T-helper 1 cell treated with Interleukin-12 subunit alpha and Interleukin-12 subunit beta and Interleukin-4 antibody, amounts not matched to agents 30 μg/mL and 1 μg/mL, for 36 hours (primary cell): ENCODE measurements at regions not wholly inside any gene's neighbourhood (a gene's known extent, or its start where the extent isn't known, plus 50 kb on each side); places are given as distances from the start of the nearest gene placed in this dataset.

ENCODE experiments used
- H3K27ac Mint-ChIP-seq: one replicate; pipeline ENCODE4 v1.8.0; 2021; ENCODE audit warnings: mild to moderate bottlenecking, mixed read lengths
- H3K27me3 Mint-ChIP-seq: one replicate; pipeline ENCODE4 v1.8.0; 2021; ENCODE audit warnings: low read depth, mixed read lengths
- H3K36me3 Mint-ChIP-seq: one replicate; pipeline ENCODE4 v1.8.0; 2021; ENCODE audit warnings: low read depth, mixed read lengths
- H3K4me1 Mint-ChIP-seq: one replicate; pipeline ENCODE4 v1.8.0; 2021; ENCODE audit warnings: low read depth, mixed read lengths
- H3K4me3 Mint-ChIP-seq: one replicate; pipeline ENCODE4 v1.8.0; 2021; ENCODE audit warnings: mild to moderate bottlenecking, moderate library complexity, mixed read lengths
- H3K9me3 Mint-ChIP-seq: one replicate; pipeline ENCODE4 v1.8.0; 2021; ENCODE audit warnings: mixed read lengths

DNA sequence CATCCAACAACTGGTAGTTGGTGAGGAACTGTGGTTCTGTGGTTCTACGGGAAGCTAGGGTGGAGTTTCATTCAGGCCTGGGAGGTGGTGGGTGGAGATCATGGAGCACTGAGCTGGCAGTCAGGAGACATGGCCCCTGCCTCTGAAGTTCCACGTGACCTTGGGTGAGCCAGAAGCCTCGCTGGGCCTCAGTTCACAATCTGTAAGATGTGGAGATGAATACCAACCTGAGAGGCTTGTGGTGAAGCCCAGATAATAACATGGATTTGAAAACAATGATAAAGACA, 177.9 kb downstream of the MACROH2A1 start:
- no peaks in the 10 kb centered on the region for H3K36me3 Mint-ChIP-seq
- H3K4me3 Mint-ChIP-seq = no peak overlapping the region
- no peaks in the 10 kb centered on the region for H3K9me3 Mint-ChIP-seq
- no peaks in the 10 kb centered on the region for H3K4me1 Mint-ChIP-seq
- H3K27me3 Mint-ChIP-seq = peaks cover 26% of the 10 kb centered on the region
- no peak overlapping the region for H3K27ac Mint-ChIP-seq

DNA sequence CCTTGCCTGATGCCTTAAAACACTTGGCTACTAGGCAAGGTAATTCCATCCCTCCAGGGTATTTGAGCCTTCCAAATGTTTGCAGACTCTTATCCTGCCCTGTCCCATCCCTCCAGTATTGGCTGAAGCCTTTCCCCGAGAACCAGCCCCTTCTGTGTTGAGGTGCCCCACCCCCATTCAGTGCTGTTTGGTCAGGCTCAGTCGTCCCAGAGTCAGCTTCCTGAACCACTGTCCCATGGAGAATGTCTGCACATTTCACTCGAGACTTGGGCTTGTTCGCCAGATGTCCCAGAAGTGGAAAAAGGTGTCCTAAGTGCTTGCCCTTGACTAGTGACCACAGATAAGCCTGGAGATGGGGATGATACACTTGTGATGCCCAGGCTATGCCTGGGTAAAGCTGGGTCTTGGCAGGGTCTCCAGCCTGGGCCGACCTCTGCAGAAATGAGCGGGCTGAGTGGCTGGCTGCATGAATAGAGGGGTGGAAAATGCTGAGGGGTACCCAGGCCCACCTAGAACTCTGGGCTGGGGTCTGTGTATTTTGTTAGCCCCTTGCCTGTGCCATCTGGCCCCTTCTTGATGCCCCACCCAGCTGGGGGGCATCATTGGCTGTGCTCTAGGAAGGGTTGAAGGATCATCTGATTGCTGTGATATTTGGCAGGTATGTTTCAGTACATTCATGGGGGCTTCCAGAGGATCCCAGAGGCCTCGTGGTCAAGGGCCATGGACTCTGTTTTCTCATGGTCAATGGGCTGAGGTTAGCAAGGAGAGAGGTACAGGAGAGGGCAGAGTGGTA, 178.4 kb downstream of the MACROH2A1 start:
- Mint-ChIP-seq H3K36me3 (no peaks in the 10 kb centered on the region), H3K27ac (no peak overlapping the region), H3K27me3 (peaks cover 29% of the 10 kb centered on the region), H3K4me1 (no peaks in the 10 kb centered on the region), H3K4me3 (no peak overlapping the region), H3K9me3 (no peaks in the 10 kb centered on the region)

DNA sequence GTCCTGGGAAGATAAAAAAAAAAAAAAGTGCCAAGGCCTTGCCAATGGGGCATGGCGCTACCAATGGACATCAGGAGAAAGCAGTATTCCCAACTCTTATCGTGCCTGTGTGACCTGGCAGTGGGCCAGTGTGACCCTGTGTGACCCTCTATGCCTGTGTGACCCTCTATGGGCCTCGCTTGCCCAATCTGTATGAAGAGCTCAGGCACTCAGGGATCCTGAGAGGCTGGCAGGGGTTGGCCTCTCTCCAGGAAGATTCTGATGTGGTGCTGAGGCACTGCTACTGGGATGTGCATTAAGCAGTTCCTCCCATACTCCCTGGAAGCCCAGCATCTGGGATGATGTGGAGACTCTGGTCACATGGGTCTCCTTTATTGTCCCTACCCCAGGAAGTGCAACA, 179.2 kb downstream of the MACROH2A1 start:
- Mint-ChIP-seq H3K36me3 (no peaks in the 10 kb centered on the region), H3K4me1 (no peaks in the 10 kb centered on the region), H3K9me3 (no peaks in the 10 kb centered on the region), H3K27ac (no peak overlapping the region), H3K27me3 (peaks cover 24% of the 10 kb centered on the region), H3K4me3 (no peak overlapping the region)

DNA sequence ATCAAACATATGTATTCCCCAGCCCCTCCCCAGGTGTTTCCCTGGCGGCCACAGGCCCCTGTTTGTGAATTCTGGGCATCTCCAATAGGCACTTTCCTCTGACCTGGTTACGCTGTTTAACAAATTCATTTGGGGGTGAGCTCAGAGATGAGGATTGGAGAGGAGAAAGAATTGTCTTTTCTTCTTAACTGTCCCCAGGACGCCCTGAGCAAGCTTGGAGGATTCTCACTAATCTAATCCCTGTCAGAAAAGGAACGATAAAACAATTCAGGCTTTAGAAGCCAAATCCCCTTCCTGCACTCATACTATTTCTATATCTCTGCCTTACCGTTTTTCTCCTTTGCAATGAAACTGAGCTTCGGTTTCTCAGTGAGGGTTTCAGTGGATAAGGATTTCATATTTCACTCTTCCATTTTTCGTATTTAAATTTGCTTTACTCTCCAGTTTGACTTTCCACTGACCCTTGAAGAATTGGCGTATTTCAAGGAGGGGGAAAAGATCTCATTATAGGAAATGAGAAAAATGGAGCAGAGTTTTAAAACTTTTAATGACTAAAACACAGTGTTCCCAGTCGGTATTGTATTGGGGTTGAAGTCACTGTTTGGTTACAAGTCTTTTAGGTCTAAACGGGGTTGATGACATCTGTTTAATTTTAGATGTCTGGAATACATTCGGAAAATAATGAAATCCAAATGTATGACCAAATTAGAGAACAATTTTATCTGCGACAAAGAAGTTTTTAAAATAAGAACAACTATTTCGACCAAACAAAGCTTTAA, 180.1 kb downstream of the MACROH2A1 start:
- no peaks in the 10 kb centered on the region for H3K9me3 Mint-ChIP-seq
- H3K4me3 Mint-ChIP-seq = no peak overlapping the region
- no peak overlapping the region for H3K27ac Mint-ChIP-seq
- H3K36me3 Mint-ChIP-seq = no peaks in the 10 kb centered on the region
- H3K4me1 Mint-ChIP-seq = no peaks in the 10 kb centered on the region
- H3K27me3 Mint-ChIP-seq = peaks cover 15% of the 10 kb centered on the region

DNA sequence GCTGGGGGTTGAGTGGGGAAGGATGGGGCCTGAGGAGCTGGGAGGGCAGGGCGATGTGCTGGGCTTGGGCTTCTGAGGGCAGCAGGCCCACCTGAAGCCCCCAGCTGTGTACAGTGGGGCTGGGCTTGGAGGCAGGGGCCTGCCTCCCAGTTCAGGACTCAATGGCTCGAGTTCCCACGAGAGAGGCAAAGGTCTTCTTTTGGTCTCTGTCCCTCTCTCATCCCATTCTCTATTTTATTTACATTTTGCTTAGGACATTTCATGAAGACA, 180.6 kb downstream of the MACROH2A1 start:
- peaks cover 9% of the 10 kb centered on the region for H3K27me3 Mint-ChIP-seq
- H3K4me3 Mint-ChIP-seq = no peak overlapping the region
- no peak overlapping the region for H3K27ac Mint-ChIP-seq
- H3K36me3 Mint-ChIP-seq = no peaks in the 10 kb centered on the region
- H3K9me3 Mint-ChIP-seq = no peaks in the 10 kb centered on the region
- H3K4me1 Mint-ChIP-seq = no peaks in the 10 kb centered on the region

DNA sequence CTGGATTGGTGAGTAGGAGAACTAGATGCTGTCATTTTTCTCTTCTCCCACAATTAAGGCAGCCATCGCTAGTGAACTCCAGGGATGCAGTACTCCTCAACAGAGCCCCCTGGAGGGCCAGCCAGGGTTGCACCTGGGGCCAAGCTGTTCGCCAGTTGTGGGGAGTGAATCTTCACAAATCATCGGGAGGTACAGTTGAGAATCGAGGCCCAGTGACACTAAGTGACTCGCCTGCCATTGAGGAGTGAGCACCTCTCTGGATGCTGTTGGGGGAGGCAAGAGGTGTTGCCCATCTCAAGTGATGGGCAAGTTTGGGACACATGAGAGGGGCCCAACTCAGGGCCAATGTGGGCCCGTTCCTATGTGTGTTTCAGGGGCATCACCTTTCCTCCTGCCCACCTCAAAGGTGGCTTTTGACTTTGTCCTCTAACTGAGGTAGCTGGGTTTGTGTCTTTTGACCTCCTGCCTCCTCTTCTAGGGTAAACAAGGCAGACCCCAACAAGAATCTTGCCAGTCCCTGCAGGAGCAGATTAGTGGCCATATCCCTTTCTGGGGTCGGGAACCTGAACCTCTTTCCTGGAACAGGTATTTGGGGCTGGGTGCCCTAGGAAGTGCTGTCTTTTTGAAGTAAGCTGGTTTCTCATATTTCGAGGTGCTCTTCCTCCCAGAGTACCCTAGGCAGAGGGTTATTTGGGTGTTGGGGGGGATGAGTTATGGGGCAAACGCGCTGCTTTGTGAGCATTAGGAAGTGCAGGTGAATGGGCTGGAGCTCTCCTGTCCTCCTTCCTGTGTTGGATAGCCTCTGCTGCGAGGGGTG, 181.2 kb downstream of the MACROH2A1 start:
- no peaks in the 10 kb centered on the region for H3K9me3 Mint-ChIP-seq

DNA sequence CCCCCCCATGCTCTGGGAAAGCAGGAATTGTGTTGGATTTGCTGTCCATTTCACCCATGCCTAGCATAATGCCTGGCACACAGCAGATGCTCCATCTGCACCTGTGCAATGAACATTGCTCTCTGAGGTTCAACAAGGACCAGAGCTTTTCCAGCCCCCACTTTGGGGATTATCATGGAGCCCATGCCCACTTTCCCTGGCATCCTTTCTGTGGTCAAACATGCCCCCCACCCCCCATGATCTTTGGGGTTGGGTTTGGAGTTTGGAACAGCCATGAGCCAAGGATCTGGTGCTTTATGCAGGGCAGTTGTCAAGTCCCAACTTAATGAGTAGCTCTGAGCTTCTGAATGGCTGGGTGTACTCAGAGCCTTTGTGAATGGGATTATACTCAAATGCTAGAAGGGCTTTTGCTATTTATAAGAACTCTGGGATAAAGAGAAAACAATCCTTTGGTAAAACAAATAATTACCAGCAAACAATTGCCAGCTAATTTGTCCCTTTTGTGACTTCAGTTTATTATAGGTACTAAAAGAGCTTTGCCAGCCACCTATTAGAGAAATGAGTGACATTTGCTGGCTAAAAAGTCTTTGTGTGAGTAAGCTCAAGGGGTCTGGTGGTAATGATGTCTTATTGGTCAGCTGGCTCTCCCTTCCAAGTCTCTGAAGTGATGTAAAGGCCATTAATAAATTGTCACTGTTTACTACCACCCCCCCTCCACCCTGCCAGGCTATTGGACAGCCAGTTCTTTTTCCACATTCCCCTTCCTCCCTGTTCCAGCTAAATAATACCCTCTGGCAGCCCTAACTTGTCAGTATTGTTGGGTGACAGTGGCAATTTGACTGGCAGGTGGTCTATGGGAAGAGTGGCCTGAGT, 182.3 kb downstream of the MACROH2A1 start:
- Mint-ChIP-seq H3K36me3 (no peaks in the 10 kb centered on the region), H3K4me1 (no peaks in the 10 kb centered on the region), H3K27ac (no peak overlapping the region), H3K4me3 (no peak overlapping the region), H3K27me3 (peaks cover 9% of the 10 kb centered on the region), H3K9me3 (no peaks in the 10 kb centered on the region)

More for the DNA sequence above, 181.2 kb downstream of the MACROH2A1 start:
- Mint-ChIP-seq H3K27ac (no peak overlapping the region), H3K27me3 (peaks cover 9% of the 10 kb centered on the region), H3K4me1 (no peaks in the 10 kb centered on the region), H3K36me3 (no peaks in the 10 kb centered on the region), H3K4me3 (no peak overlapping the region)

DNA sequence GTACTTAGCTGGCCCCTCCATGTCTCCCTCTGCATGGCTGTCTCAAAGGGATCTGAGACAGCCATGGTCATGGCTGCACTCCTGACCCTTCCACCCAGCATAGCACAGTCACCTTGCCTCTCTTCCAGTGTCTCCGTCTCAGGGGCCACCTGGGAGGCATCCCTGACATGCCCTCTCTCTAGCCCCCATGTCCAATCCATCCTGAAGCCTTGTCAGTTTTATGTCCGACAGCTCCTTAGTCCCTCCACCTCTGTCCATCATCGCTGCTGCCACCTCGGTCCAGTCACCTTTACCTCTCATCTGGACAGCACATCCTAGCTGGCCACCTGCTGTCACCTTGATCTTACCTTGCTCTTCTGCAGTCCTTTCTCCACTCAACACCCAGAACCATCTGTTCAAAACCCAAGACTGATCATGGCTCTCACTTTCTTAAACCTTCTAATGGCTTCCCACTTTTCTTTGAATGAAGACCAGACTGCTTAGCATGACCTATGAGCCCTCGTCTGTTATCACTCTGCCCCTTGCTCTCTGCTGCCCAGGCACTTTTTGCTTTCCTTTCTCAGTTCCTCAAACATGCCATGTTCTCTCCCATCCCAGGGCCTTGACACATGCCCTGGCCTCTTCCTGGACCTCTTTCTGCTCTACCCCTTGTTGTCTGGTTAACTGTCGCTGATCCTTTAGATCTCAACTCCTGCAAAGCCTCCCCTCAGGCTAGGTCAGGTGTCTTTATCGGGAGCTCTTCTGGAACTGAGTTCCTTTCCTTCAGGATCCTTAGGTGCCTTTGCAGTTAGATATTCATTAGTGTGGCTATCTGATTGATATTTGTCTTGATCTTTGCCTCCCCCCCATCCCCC, 181.8 kb upstream of the PITX1 start:
- H3K27me3 Mint-ChIP-seq = peaks cover 9% of the 10 kb centered on the region
- no peak overlapping the region for H3K4me3 Mint-ChIP-seq
- H3K4me1 Mint-ChIP-seq = no peaks in the 10 kb centered on the region
- no peak overlapping the region for H3K27ac Mint-ChIP-seq
- no peaks in the 10 kb centered on the region for H3K9me3 Mint-ChIP-seq
- H3K36me3 Mint-ChIP-seq = no peaks in the 10 kb centered on the region

DNA sequence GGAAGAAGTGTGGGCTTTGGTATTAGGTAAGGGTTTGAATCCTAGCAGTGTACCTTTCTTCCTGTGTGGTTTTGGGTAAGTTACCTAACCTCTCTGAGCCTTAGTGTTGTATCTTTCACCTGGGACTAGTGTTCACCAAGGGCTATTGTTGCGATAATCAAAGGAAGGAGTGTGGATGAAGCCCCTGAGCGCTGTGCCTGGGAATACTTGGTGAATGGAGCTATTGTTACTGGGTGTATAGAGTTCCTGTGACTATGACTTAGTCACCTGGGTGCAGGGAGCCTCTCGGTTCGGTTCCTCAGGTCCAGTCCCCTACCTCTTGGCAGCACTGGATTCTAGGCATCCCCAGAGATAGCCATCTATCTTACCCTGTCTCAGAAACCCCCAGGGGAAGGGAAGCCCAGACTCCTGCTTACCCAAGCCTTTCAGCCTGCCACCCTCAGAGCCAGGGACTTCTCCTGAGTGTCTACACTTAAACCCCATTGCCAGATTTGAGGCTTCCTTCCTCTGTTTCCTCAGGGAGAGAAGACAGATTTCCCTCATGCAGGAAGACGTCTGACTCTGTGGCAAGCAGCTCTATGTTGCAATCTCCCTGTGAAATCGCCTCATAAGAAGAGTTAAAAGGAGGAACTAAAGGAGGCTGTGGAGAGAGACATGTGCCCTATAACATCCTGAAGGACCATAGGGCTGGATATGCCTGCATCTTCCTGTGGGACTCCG, 181.0 kb upstream of the PITX1 start:
- no peaks in the 10 kb centered on the region for H3K4me1 Mint-ChIP-seq
- H3K4me3 Mint-ChIP-seq = no peak overlapping the region
- H3K27ac Mint-ChIP-seq = no peak overlapping the region
- no peaks in the 10 kb centered on the region for H3K9me3 Mint-ChIP-seq
- H3K36me3 Mint-ChIP-seq = no peaks in the 10 kb centered on the region
- H3K27me3 Mint-ChIP-seq = peaks cover 10% of the 10 kb centered on the region

DNA sequence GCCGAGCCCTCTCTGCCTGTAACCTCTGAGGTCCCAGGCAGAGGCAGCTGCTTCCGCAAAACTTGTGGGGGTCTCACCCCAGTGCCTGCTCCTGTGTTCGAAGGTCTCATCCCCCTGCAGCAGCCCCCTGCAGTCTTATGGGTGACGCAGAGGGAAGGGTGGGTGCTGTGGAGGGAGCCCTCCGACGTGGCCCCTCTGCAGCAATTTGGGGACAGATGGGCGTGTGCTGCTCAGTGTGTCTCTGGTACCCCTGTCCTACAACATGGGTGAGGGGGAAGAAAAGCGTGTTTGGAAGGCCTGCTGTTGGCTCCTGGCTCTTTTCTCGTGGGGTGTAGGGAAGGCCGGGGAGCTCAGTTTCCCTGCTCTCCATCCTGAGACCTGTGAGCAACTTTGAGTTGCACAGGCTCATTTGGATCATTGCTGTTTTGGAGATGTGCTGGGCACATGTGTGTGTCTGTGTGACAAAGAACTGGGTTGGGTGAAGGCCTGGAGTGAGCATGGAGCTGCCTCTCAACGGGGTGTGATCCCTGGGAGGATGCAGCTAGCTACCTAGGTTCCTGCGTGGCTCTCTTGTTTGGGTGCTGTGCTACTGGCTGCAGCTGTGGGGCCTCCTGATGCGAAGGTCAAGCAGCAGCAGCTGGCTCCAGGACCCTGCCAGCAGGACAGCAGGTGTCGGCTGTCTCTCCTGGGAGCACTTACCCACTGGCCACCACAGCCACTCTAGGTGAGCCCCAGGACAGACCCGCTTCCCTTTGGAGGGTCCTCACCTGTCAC, 179.6 kb upstream of the PITX1 start:
- Mint-ChIP-seq H3K9me3 (no peaks in the 10 kb centered on the region), H3K27ac (no peak overlapping the region), H3K4me1 (no peaks in the 10 kb centered on the region), H3K4me3 (no peak overlapping the region), H3K27me3 (peaks cover 13% of the 10 kb centered on the region), H3K36me3 (no peaks in the 10 kb centered on the region)

DNA sequence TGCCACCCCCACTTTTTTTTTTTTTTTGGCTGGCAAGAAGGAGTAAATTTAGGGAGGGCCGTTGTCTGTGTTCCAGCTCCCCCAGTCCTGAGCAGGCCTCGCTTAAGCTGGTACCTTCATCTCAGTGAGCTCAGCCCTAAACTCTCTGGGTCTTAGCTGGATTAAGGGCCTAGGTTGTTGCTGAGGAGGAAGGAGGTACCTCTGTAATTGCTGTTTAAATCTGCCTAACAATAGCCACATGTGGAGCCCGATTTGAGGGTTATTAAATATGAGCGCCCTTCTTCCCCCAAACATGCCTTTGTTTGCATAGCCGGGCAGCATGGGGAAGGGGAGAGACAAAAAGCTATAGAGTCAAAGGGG, 179.0 kb upstream of the PITX1 start:
- no peak overlapping the region for H3K27ac Mint-ChIP-seq

DNA sequence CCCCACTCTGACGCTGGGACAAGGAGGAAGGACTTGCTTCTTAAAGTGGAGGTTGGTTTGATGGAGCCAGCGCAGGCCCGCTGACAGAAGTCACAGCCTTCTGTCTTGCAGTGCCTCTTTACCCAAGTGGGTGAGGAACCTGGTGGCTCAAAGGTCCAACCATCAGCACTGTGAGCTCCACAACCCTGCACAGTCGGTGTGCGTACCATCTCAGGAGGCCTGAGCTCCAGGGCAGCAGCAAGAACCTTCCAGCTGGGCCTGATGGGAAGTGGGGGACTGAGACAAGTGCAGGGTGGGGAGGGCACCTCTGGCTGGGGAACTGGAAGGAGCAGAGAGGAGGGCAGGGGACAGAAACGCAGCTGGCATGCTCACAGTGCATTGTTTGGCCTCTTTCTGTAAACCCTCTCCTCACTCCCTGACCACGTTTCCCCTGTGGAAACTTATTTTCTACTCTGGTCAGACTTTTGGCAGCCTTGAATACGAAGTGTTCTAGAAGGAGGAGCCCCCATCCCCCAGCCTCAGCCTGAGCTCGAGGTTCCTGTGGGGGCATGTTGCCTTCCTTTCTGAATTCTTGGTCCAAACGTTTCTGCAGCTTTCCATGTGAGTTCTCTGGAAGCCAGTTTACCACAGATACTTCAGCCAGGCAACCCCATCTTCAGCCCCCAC, 178.5 kb upstream of the PITX1 start:
- Mint-ChIP-seq H3K36me3 (no peaks in the 10 kb centered on the region), H3K4me3 (no peak overlapping the region), H3K27ac (no peak overlapping the region), H3K27me3 (peaks cover 13% of the 10 kb centered on the region), H3K9me3 (no peaks in the 10 kb centered on the region), H3K4me1 (no peaks in the 10 kb centered on the region)

More for the DNA sequence above, 179.0 kb upstream of the PITX1 start:
- no peaks in the 10 kb centered on the region for H3K36me3 Mint-ChIP-seq
- H3K4me3 Mint-ChIP-seq = no peak overlapping the region
- H3K9me3 Mint-ChIP-seq = no peaks in the 10 kb centered on the region
- H3K27me3 Mint-ChIP-seq = peaks cover 13% of the 10 kb centered on the region
- H3K4me1 Mint-ChIP-seq = no peaks in the 10 kb centered on the region
